ENCODE measurements at regions not wholly inside any gene's neighbourhood (a gene's known extent, or its start where the extent isn't known, plus 50 kb on each side); places are given as distances from the start of the nearest gene placed in this dataset.

DNA sequence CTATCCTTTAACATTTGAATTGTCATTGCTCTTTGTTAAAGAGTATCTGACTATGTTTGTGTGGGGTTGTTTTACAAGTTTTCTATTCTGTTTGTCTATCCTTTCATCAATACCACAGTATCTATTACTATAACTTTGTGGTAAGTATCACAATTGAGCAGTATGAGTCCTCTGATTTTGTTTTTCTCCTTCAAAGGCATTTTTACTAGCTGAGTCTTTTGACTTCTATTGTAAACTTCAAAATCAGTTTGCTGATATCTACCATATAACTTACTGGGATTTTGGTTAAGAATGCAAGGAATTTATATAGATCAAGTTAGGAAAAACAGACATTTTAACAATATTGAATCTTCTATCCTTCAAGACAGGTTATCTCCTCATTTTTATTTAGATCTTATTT is 789.8 kb upstream of the PTPRD start:
- no peak overlapping the region for H3K9ac ChIP-seq (ENCODE audit: insufficient read length, low read depth)
- no peak overlapping the region for H3K4me3 ChIP-seq (ENCODE audit: insufficient read length, low read depth)
- no peaks in the 10 kb centered on the region for H3K27me3 ChIP-seq (ENCODE audit: insufficient read depth, insufficient read length)
- H3K9me3 ChIP-seq (ENCODE audit: insufficient read depth, low read length), result peaks cover 32% of the 10 kb centered on the region
- no peaks in the 10 kb centered on the region for H3K36me3 ChIP-seq (ENCODE audit: insufficient read depth, insufficient read length, low read length)
- H3K4me1 ChIP-seq (ENCODE audit: insufficient read depth, insufficient read length), result no peaks in the 10 kb centered on the region
- TF ChIP-seq ZNF274 (IDR thresholded peaks at IDR 0.05; ENCODE audit: low read depth, low read length), result peak; percentile 50; the same call in 1 of the 2 replicates
- TF ChIP-seq SUZ12 (IDR thresholded peaks at IDR 0.05; ENCODE audit: extremely low read depth, insufficient read depth, insufficient read length), result no peak
- no peak for TF ChIP-seq YY1 (IDR thresholded peaks at IDR 0.05; ENCODE audit: insufficient read depth, insufficient read length)
- DNase-seq (ENCODE audit: low read depth, low spot score), result no peak

DNA sequence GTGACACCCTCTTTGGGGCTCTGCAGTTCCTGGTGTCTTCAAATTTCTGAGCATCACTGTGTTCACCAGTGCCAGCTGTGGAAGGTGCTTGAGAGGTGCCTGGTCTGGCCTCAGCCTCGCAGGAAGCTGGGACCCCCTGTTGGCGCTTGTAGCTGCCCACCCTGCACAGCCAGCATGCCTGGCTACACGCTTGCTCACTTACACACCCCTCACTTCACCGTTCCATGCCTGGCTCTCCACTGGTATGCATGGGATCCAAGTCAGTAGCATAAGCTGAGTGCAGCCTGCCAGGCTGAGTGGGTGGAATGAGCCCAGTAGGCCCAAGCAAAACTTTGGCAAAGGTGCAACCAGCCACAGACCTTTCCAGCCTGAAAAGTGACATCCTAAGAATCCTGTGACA is 801.4 kb upstream of the PTPRD start:
- Histone ChIP-seq H3K4me1 (ENCODE audit: insufficient read depth, insufficient read length) (no peaks in the 10 kb centered on the region), H3K36me3 (ENCODE audit: insufficient read depth, insufficient read length, low read length) (no peaks in the 10 kb centered on the region), H3K27me3 (ENCODE audit: insufficient read depth, insufficient read length) (no peaks in the 10 kb centered on the region), H3K4me3 (ENCODE audit: insufficient read length, low read depth) (no peak overlapping the region), H3K9ac (ENCODE audit: insufficient read length, low read depth) (no peak overlapping the region), H3K9me3 (ENCODE audit: insufficient read depth, low read length) (peaks cover 10% of the 10 kb centered on the region; the same call in 1 of the 2 replicates)
- no peak for DNase-seq (ENCODE audit: low read depth, low spot score)
- TF ChIP-seq ZNF274 (IDR thresholded peaks at IDR 0.05; ENCODE audit: low read depth, low read length) (no peak), SUZ12 (IDR thresholded peaks at IDR 0.05; ENCODE audit: extremely low read depth, insufficient read depth, insufficient read length) (no peak), YY1 (IDR thresholded peaks at IDR 0.05; ENCODE audit: insufficient read depth, insufficient read length) (no peak)

DNA sequence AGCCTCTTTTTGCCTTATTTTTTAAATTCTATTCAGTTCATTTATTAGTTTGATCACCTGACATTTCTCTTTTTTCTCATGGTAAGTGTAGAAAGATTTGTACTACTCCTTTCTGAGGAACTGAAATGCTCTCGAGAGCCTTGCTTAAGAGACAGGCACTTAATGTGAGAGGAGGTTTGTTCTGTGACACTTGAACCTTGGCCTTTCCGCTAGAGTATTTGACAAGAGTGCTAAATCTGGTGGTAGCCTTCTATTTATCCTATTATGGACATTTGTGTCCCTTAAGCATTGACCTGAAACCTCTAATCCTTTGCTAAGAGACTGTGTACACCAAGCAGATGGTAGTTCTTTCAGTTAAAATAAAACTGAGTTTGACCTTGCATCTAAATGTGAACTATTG is 805.0 kb upstream of the PTPRD start:
- TF ChIP-seq SUZ12 (IDR thresholded peaks at IDR 0.05; ENCODE audit: extremely low read depth, insufficient read depth, insufficient read length), result no peak
- TF ChIP-seq ZNF274 (IDR thresholded peaks at IDR 0.05; ENCODE audit: low read depth, low read length), result no peak
- no peak for TF ChIP-seq YY1 (IDR thresholded peaks at IDR 0.05; ENCODE audit: insufficient read depth, insufficient read length)
- Histone ChIP-seq H3K27me3 (ENCODE audit: insufficient read depth, insufficient read length) (no peaks in the 10 kb centered on the region), H3K4me3 (ENCODE audit: insufficient read length, low read depth) (no peak overlapping the region), H3K9ac (ENCODE audit: insufficient read length, low read depth) (no peak overlapping the region), H3K9me3 (ENCODE audit: insufficient read depth, low read length) (peaks cover 10% of the 10 kb centered on the region; the same call in 1 of the 2 replicates), H3K4me1 (ENCODE audit: insufficient read depth, insufficient read length) (no peaks in the 10 kb centered on the region), H3K36me3 (ENCODE audit: insufficient read depth, insufficient read length, low read length) (no peaks in the 10 kb centered on the region)
- no peak for DNase-seq (ENCODE audit: low read depth, low spot score)

DNA sequence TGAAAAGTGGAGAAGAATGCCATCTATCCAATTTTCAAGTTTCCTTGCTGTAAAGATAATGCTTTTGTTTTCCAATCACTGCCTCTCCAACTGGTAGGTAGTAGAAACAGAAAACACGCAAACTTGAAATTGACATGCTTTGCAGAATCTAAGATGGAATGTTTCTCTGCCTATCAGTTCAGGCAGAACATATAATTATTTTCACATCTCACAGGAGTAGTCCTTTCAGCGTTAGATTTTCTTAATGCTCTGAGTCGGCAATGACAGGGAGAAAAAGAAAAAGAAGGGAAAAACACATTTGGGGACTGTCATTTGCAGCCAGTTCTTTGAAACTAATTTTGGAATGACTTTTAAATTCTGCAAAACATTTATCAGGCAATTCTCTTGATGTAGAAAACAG is 818.7 kb upstream of the PTPRD start:
- H3K9ac ChIP-seq (ENCODE audit: insufficient read length, low read depth), result no peak overlapping the region
- H3K36me3 ChIP-seq (ENCODE audit: insufficient read depth, insufficient read length, low read length), result no peaks in the 10 kb centered on the region
- H3K9me3 ChIP-seq (ENCODE audit: insufficient read depth, low read length), result no peaks in the 10 kb centered on the region
- no peaks in the 10 kb centered on the region for H3K27me3 ChIP-seq (ENCODE audit: insufficient read depth, insufficient read length)
- no peak for DNase-seq (ENCODE audit: low read depth, low spot score)
- no peaks in the 10 kb centered on the region for H3K4me1 ChIP-seq (ENCODE audit: insufficient read depth, insufficient read length)
- TF ChIP-seq YY1 (IDR thresholded peaks at IDR 0.05; ENCODE audit: insufficient read depth, insufficient read length) (no peak), SUZ12 (IDR thresholded peaks at IDR 0.05; ENCODE audit: extremely low read depth, insufficient read depth, insufficient read length) (no peak), ZNF274 (IDR thresholded peaks at IDR 0.05; ENCODE audit: low read depth, low read length) (no peak)
- H3K4me3 ChIP-seq (ENCODE audit: insufficient read length, low read depth), result no peak overlapping the region

DNA sequence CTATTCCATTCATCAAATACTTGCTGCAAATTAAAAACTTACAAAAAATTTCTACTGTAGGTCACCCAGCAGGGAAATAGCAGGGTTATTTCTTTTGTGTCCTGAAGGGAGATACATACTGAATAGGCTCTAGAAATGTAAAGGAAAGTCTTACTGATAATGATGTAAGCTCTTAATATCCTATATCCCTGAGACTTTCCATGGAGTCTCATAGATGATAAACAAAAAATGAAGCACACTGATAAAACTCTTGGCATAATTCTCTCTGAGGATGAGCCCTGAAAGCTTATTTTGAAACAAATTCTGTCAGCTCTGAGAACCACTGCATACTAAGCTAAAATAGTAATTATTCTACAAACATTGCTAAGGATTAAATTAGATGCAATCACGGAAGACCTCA is 819.6 kb upstream of the PTPRD start:
- no peaks in the 10 kb centered on the region for H3K27me3 ChIP-seq (ENCODE audit: insufficient read depth, insufficient read length)
- no peak overlapping the region for H3K4me3 ChIP-seq (ENCODE audit: insufficient read length, low read depth)
- H3K4me1 ChIP-seq (ENCODE audit: insufficient read depth, insufficient read length), result no peaks in the 10 kb centered on the region
- H3K9me3 ChIP-seq (ENCODE audit: insufficient read depth, low read length), result no peaks in the 10 kb centered on the region
- no peak overlapping the region for H3K9ac ChIP-seq (ENCODE audit: insufficient read length, low read depth)
- DNase-seq (ENCODE audit: low read depth, low spot score), result no peak
- no peaks in the 10 kb centered on the region for H3K36me3 ChIP-seq (ENCODE audit: insufficient read depth, insufficient read length, low read length)
- no peak for TF ChIP-seq YY1 (IDR thresholded peaks at IDR 0.05; ENCODE audit: insufficient read depth, insufficient read length)
- no peak for TF ChIP-seq ZNF274 (IDR thresholded peaks at IDR 0.05; ENCODE audit: low read depth, low read length)
- no peak for TF ChIP-seq SUZ12 (IDR thresholded peaks at IDR 0.05; ENCODE audit: extremely low read depth, insufficient read depth, insufficient read length)

DNA sequence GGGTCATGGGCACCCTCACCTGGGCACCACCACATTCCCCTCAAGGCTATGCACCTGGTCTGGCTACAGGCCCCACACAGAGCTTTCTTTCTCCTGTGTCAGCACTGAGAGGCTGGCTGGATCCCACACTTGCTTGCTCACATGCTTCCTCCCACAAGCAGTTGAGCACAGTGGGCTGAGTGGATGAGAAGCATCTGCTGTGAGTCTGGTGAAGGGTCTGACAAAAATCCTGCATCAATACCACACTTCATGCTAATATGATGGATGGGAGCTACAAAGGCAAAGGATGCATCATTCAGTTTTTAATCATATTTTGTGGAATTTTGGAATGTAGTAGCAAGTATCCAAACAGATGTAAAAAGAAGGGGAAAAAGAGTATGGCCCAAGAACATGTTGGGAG is 830.8 kb upstream of the PTPRD start:
- no peaks in the 10 kb centered on the region for H3K36me3 ChIP-seq (ENCODE audit: insufficient read depth, insufficient read length, low read length)
- H3K9ac ChIP-seq (ENCODE audit: insufficient read length, low read depth), result no peak overlapping the region
- no peak for TF ChIP-seq SUZ12 (IDR thresholded peaks at IDR 0.05; ENCODE audit: extremely low read depth, insufficient read depth, insufficient read length)
- TF ChIP-seq ZNF274 (IDR thresholded peaks at IDR 0.05; ENCODE audit: low read depth, low read length), result no peak
- no peak for TF ChIP-seq YY1 (IDR thresholded peaks at IDR 0.05; ENCODE audit: insufficient read depth, insufficient read length)
- no peak for DNase-seq (ENCODE audit: low read depth, low spot score)
- H3K4me1 ChIP-seq (ENCODE audit: insufficient read depth, insufficient read length), result no peaks in the 10 kb centered on the region
- no peaks in the 10 kb centered on the region for H3K27me3 ChIP-seq (ENCODE audit: insufficient read depth, insufficient read length)
- H3K4me3 ChIP-seq (ENCODE audit: insufficient read length, low read depth), result no peak overlapping the region
- H3K9me3 ChIP-seq (ENCODE audit: insufficient read depth, low read length), result no peaks in the 10 kb centered on the region

DNA sequence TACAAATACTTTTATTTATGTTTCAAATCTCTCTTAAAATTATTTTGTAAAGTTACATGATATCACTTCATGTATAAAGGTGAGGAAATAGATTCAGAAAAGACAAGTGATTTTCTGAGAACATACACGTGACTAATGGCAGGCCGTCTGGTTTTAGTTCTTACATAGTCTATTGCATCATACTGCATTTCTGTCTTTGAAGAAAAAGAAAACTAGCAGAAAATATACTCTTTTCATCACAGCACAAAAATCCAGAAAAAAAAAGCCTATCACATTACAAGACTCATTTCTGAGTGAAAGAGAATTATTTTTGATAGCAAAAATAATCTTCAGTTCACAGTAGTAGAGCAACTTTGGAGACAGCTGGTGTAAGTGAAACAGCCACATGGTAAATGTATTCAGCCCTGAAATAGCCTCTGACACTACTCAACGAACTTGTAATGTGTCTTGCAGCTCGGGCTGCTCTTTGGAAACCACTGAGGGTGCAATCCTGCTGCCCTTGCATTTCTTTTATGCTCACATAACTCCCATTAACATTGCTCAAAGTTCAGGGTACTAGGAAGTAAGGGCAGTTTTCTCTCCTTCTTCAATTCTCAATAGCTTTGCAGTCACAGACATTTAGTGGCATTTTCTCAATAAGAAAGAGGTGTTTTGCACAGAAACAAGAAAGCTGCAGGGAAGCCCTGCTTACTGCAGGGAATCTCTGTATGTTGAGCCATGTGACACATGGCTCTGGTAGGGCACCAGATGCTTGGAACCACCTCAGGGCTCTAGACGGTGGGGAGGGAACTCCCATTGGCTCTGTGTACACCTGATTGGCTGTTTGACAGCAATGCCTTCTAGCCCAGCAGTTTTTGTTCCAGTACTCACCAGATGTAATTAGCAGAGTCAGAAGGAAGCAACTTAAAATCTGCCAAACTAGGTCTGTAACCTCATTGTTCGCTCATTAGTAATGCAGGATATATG is 845.3 kb upstream of the PTPRD start:
- Histone ChIP-seq H3K27me3 (ENCODE audit: insufficient read depth, insufficient read length) (no peaks in the 10 kb centered on the region), H3K36me3 (ENCODE audit: insufficient read depth, insufficient read length, low read length) (no peaks in the 10 kb centered on the region), H3K4me1 (ENCODE audit: insufficient read depth, insufficient read length) (no peaks in the 10 kb centered on the region), H3K9ac (ENCODE audit: insufficient read length, low read depth) (no peak overlapping the region), H3K9me3 (ENCODE audit: insufficient read depth, low read length) (no peaks in the 10 kb centered on the region), H3K4me3 (ENCODE audit: insufficient read length, low read depth) (no peak overlapping the region)
- DNase-seq (ENCODE audit: low read depth, low spot score), result no peak
- TF ChIP-seq SUZ12 (IDR thresholded peaks at IDR 0.05; ENCODE audit: extremely low read depth, insufficient read depth, insufficient read length) (no peak), ZNF274 (IDR thresholded peaks at IDR 0.05; ENCODE audit: low read depth, low read length) (no peak), YY1 (IDR thresholded peaks at IDR 0.05; ENCODE audit: insufficient read depth, insufficient read length) (no peak)
